NT2/D1 (cell line): ENCODE measurements at regions not wholly inside any gene's neighbourhood (a gene's known extent, or its start where the extent isn't known, plus 50 kb on each side); places are given as distances from the start of the nearest gene placed in this dataset.

ENCODE experiments used
- SUZ12 ChIP-seq: IDR thresholded peaks from 2 replicates; pipeline ENCODE4 v1.6.1; 2011; ENCODE audit not compliant: insufficient read length, insufficient read depth; ENCODE audit errors: extremely low read depth
- ZNF274 ChIP-seq: IDR thresholded peaks from 2 replicates; pipeline ENCODE4 v1.6.1; 2011; ENCODE audit warnings: mild to moderate bottlenecking, low read depth, low read length

DNA sequence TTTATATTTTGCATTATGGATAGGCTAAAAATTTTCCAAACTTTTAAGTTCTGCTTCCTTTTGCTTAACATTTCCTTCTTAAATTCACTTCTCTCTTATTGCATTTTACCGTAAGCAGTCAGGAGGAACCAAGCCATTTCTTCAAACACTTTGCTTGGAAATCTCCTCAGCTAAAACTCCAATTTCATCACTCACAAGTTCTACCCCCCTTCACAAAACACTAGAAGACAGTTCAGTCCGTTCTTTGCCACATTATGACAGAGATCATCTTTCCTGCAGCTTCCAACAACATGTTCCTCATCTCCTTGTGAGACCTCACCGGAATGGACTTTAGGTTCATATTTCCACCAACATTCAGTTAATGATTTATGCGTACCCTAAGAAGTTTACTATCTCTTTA lies 79.2 kb upstream of the LY86 start:
- no peak for TF ChIP-seq ZNF274
- no peak for TF ChIP-seq SUZ12
